Pancreas (tissue), 10 donors: ENCODE measurements at regions not wholly inside any gene's neighbourhood (a gene's known extent, or its start where the extent isn't known, plus 50 kb on each side); places are given as distances from the start of the nearest gene placed in this dataset.

Experiments used
- ATAC-seq, 4 donors: fragments of 200-7000 bp; cut with Tn5 transposase; one replicate each; pipeline versions ENCODE4 v1.8.0 to v1.9.1; 2020; ENCODE audit warnings: mild to moderate bottlenecking in 4 of 4, moderate library complexity in 4 of 4
- DNase-seq, 6 donors: peaks; one replicate each; pipeline ENCODE4 v3.0.0-alpha.2; 2020
- FAIRE-seq: peaks from 2 replicates; lab custom pipeline; 2012; peaks lifted over from hg19 to GRCh38; lab: Jason Lieb, UNC
- H3K27ac ChIP-seq, 4 donors: fragments of 200-600 bp; sonication (generic); 1 replicate in 3 of 4; 2 replicates in 1 of 4; pipeline versions ENCODE4 v1.5.0 to v1.8.0; 2020
- H3K27me3 ChIP-seq, 4 donors: fragments of 200-600 bp; one replicate each; pipeline ENCODE4 v1.8.0; 2021
- H3K36me3 ChIP-seq, 3 donors: fragments of 200-600 bp; sonication (generic) in 1 of 3; one replicate each; pipeline versions ENCODE4 v1.5.0 to v1.8.0; 2020 to 2021
- H3K4me1 ChIP-seq, 3 donors: fragments of 200-600 bp; one replicate each; pipeline ENCODE4 v1.8.0; 2021
- H3K4me3 ChIP-seq, 4 donors: fragments of 200-600 bp; sonication (generic) in 2 of 4; one replicate each; pipeline versions ENCODE4 v1.5.0 to v1.8.0; 2020 to 2021
- H3K9me3 ChIP-seq, 4 donors: fragments of 200-600 bp; one replicate each; pipeline ENCODE4 v1.8.0; 2021
- CTCF ChIP-seq, 4 donors: fragments of 200-600 bp; sonication (generic) in 3 of 4; IDR thresholded peaks; one replicate each; pipeline versions ENCODE4 v1.5.0 to v1.8.0; 2021; ENCODE audit warnings: antibody characterized with exemption in 4 of 4
- WGBS, 2 donors: extraction: QIAGEN DNeasy Blood & Tissue Kit; methylation state at CpG; one replicate each; pipeline ENCODE4 v1.1.7; 2013; 5-methylcytosine and 5-hydroxymethylcytosine counted together
- intact Hi-C, 3 donors: fragments of 100-400 bp; cut with DNase I; formaldehyde crosslinking; loops; one replicate each; pipeline versions ENCODE4 v1.11.1 to v1.14.2; 2022
- donor health status: healthy with polysubstance abuse.
- donor health status: DM: no; HTN: no; CAD: no; lungs with moderate emphysema.
- donor health status: DM: no; HTN: no; CAD: no.
- donor health status: control.
- donor health status: control.
- donor health status: Bipolar disorder and iron deficiency.
- donor health status: DM: yes; HTN: yes; CAD: no.
- donor health status: DM: no; HTN: no; CAD: no.
- donor health status: DM: no; HTN: no; CAD: no.
- donor health status: DM: yes; HTN: yes; CAD: no.

DNA sequence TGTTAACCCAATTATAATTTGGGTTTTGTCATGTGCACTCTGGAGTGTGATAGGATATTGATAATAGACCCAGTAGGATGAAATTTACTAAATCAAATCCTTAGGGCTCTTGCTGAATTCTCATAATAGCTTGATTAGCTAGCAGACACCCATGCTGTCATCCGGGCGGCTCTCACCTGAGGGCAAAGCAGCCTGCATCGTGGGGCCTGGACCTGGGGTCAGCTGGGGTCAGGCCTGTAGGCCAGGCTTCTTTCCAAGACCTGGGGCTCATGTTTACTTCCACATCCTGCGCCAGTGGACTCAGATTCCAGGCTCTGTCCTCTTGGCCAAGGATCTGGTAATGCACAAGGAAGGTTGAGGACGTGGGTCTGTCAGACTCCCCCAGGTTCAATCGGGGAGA is 486.3 kb downstream of the NPHP4 start:
- no peak for DNase-seq
- intact Hi-C loops, result loop anchor here in 2 of 3 donors (5.0 to 10.0 kb wide), 2 partner anchors 239 to 471 kb away; no protein-coding TSS in a partner anchor
- H3K4me1 ChIP-seq, result no peaks in the 10 kb centered on the region

GRCh38 chr1:5504364-5504740 is 487.9 kb downstream of the NPHP4 start:
- H3K4me1 ChIP-seq, result no peaks in the 10 kb centered on the region
- no peaks in the 10 kb centered on the region for H3K9me3 ChIP-seq
- H3K27me3 ChIP-seq, result no peaks in the 10 kb centered on the region
- DNase-seq (no peak), FAIRE-seq (no peak), ATAC-seq (peak in 2 of 4 donors; percentile 34 to 38)
- H3K4me3 ChIP-seq, result no peak overlapping the region
- WGBS, 2 donors, result 63 to 65% methylated on average over 8 of the region's 8 CpGs
- H3K36me3 ChIP-seq, result no peaks in the 10 kb centered on the region
- H3K27ac ChIP-seq, result no peak overlapping the region
- TF ChIP-seq CTCF (IDR thresholded peaks at IDR 0.05), result no peak
- intact Hi-C loops, result loop anchor here in 1 of 3 donors (10.0 kb wide), 1 partner anchor 240 kb away; no protein-coding TSS in a partner anchor

More for the DNA sequence above, 486.3 kb downstream of the NPHP4 start:
- FAIRE-seq (no peak), ATAC-seq (no peak)
- WGBS, 2 donors, result 62 to 74% methylated on average over 6 of the region's 6 CpGs
- Histone ChIP-seq H3K36me3 (no peaks in the 10 kb centered on the region), H3K27ac (no peak overlapping the region), H3K9me3 (no peaks in the 10 kb centered on the region), H3K27me3 (no peaks in the 10 kb centered on the region), H3K4me3 (no peak overlapping the region)
- TF ChIP-seq CTCF (IDR thresholded peaks at IDR 0.05), result no peak

DNA sequence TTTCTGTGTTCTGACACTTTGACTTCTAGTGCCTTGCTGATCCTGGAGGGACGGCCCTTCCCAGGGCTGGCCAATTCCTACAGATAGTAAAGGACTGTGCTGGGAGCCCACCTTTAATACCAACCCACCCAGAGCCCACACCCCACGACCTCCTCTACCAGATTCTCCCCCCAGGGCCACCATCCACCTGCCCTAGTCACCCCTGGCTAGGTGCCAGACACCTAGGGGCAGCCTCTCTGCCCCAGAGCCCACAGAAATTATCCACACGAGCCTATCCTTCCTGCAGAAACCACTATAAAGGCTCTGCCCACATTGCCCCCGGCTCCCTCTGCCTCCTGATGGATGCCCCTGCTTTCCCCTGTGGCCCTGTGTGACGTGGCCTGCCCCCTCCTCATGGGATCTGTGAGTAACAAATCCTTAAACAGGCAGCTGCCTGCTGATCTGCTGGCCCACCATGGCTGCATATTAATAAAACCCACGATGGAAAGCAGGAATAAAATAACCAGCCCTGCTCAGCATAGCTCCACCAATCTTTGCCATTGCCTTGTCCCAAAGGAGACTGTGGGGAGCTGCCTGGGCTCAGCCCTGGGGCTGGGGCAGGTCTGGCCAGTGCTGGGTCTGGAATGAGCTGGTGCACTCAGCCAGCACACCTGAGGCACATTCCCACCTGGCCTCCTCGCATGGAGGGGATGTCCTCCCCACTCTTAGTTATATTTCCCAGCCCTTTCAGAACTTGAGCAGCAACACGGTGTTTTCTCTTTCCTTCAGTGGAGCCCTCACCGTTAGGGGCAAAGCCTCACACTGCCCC is 488.5 kb downstream of the NPHP4 start:
- DNase-seq (peak in 1 of 6 donors; percentile 45), ATAC-seq (no peak), FAIRE-seq (no peak)
- H3K9me3 ChIP-seq, result no peaks in the 10 kb centered on the region
- H3K27ac ChIP-seq, result no peak overlapping the region
- intact Hi-C loops, result loop anchor here in 1 of 3 donors (10.0 kb wide), 1 partner anchor 241 kb away; no protein-coding TSS in a partner anchor
- 50 to 57% methylated on average over 9 of the region's 9 CpGs for WGBS, 2 donors
- H3K4me3 ChIP-seq, result no peak overlapping the region
- H3K27me3 ChIP-seq, result no peaks in the 10 kb centered on the region
- no peaks in the 10 kb centered on the region for H3K4me1 ChIP-seq
- TF ChIP-seq CTCF (IDR thresholded peaks at IDR 0.05), result no peak
- H3K36me3 ChIP-seq, result no peaks in the 10 kb centered on the region

- 64 to 68% methylated on average over 18 of the region's 18 CpGs for WGBS, 2 donors
- intact Hi-C loops, result loop anchor here in 1 of 3 donors (10.0 kb wide), 1 partner anchor 242 kb away; no protein-coding TSS in a partner anchor
- Histone ChIP-seq H3K27me3 (no peaks in the 10 kb centered on the region), H3K4me1 (no peaks in the 10 kb centered on the region), H3K27ac (no peak overlapping the region), H3K9me3 (no peaks in the 10 kb centered on the region), H3K4me3 (no peak overlapping the region), H3K36me3 (no peaks in the 10 kb centered on the region)
- DNase-seq, result peak in 1 of 6 donors; percentile 31
- ATAC-seq, result no peak
- FAIRE-seq, result no peak
- TF ChIP-seq CTCF (IDR thresholded peaks at IDR 0.05), result no peak
Measured at GRCh38 chr1:5502311-5503194, 489.7 kb downstream of the NPHP4 start.
